NCI-H69 (cell line): ENCODE measurements at regions not wholly inside any gene's neighbourhood (a gene's known extent, or its start where the extent isn't known, plus 50 kb on each side); places are given as distances from the start of the nearest gene placed in this dataset.
"Not testable (repeated sequence)": the region's sequence is repeated elsewhere in the genome, so short reads cannot be mapped to it uniquely, and the experiment has no call there.

Experiments
- DNase-seq: peaks from one replicate; lab custom pipeline; 2025; lab: John Stamatoyannopoulos, UW

GRCh38 chr14:53395267-53395666, 242.1 kb upstream of the DDHD1 start:
- not testable (repeated sequence) for DNase-seq

DNA sequence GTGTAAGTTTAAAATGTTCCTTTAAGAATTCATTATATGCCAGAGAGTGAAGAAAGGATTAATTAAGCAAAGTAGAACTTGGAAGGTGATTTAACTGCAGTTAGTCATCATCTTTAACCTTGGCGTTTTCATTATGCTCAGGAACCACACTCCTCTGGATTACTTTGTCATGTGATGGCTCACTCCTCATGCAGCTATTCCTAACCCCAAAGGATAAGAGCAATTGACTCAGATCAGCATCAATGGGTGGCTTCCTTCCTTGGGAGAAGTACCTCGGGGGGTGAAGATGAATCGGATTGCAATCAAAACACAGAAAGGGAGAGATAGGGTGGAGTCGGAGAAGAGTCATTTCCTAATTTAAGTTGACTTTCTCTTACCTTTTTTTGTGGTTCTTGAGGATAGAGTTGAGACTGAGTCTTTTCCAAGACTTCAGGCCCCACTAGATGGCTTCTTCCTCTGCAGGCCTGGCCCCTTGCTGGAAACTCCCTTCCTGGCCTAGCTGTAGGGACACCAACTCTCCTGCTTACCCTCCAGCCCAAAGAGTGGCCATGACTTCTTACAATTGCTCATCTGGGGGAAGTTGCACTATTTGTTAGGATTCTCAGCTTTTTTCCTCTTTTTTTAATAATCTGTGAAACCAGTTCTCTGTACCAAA, 238.6 kb upstream of the DDHD1 start:
- DNase-seq, result no peak

DNA sequence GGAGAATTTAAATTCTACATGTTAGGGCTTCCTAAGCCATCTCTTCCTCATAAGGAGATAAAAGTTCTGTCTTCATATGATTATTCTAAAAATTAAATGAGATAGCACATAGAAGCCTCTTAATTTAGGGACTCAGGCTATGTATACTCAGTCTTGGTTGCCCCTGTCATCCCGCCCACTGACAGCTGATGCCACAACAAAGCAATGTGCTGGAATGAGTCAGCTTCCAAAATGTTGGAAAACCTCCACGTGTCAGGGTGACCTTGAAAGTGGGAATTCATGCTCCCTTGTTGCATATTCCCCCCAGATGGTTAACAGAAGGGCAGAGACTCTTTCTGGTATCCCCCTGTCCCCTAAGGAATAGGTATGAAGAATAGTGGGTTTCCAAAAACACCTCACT, 238.0 kb upstream of the DDHD1 start:
- DNase-seq, result no peak

GRCh38 chr14:53390008-53390407, 236.9 kb upstream of the DDHD1 start:
- no peak for DNase-seq

DNA sequence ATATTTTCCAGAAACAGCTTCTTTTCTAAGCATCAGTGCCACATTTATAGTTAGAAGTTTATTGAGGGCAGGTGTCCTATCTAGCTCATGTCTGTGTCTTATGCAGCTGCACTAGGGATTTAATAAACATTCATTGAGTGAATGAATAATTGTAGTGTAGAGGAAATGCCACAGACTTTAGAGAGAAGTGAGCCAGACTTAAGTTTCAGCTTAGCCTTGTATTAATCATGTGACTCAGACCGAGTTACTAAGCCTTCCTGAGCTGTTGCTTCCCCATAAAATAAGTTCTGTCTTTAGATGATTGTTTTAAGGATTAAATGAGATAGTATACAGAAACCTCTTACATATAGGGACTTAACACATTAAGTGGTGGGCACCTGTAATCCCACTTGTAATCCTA, 236.1 kb upstream of the DDHD1 start:
- DNase-seq, result no peak

GRCh38 chr14:53386362-53386761, 233.2 kb upstream of the DDHD1 start:
- no peak for DNase-seq

DNA sequence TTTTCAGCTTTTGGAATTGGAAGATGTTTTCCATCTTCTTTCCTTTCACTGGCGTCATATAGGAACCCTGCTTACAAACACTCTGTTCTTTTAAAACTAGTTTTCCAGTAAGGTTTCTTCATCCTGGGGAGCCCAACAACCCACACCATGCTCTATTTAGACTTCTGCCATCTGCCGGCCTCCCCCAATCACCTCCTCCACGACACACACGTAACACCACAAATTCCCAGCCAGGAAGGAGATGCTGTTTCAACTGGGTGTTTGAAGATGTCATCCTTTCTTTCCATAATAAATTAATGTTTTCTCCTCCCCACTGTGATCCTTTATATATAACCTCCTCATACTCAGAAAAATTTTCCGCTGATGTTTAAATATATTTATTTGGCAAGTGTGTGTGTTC, 231.4 kb upstream of the DDHD1 start:
- DNase-seq, result no peak

- no peak for DNase-seq
Measured at GRCh38 chr14:53384073-53384472, 230.9 kb upstream of the DDHD1 start.

DNA sequence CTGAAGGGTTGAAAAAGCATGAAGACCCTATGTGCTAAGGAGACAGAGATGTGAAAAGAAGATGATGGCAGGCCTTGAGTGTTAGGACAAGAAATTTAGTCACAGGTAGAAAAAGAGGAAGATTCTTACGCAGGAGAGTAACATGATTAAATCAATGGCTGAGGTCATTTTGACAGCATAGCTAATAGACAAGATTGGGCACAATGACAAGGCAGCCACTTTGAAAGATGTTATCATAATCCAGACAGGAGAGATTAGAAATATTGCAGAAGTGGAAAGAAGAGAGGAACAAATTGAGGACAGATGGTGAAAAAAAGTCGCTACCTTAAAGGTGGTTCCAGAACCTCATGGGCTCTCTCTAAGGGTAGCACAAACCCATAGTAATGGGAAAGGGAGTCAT, 228.8 kb upstream of the DDHD1 start:
- DNase-seq, result no peak

DNA sequence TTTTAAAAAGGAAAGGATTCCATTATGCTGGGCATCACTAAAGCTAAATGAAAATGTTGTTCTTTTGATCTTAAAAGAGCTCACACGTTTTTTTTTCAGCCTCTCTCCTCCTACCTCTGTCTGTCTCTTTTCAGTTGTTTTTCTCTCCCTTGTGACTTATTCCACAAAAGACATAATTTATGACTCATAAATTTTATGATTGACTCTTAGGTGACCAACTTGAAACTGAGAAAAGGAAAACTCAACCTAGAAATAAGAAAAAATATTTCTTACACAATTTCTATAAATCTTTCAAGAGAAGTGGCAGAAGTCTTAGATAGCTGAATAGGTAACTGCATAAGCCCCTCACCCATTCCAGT, 227.7 kb upstream of the DDHD1 start:
- DNase-seq, result no peak

GRCh38 chr14:53380052-53380866, 227.1 kb upstream of the DDHD1 start:
- DNase-seq, result no peak

DNA sequence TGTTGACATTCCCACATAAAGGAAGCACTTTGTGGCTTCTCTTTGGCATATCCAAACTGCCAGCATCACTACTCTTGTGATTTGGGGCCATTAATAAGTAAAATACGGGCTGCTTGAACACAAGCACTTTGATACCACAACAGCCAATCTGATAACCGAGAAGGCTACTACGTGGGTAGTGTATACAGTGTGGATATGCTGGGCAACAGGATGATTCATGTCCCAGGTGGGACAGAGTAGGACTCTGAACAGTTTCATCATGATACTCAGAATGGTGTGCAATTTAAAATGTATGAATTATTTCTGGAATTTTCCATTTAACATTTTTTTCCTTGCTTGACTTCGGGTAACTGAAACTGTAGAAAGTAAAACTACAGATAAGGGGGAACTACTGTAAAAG, 225.0 kb upstream of the DDHD1 start:
- no peak for DNase-seq

GRCh38 chr14:53376064-53376463, 222.9 kb upstream of the DDHD1 start:
- no peak for DNase-seq

DNA sequence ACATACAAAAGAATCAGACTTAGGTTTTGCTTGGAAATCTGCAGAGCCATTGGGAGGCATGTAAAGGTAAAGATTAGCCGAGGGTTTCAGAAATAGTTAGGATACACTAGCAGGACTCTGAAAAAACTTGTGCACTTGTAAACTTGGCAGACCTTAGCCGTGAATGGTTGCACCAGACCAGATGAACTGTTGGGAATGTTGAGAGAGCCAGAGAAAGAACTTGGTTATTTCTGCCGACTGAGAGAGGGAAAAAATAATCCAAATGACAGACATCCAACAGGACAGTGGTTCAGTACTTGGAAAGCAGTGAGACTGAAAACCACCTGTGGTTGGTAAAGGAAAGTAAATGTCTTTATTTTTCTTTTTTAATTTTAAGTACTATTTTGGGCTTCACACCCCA, 222.5 kb upstream of the DDHD1 start:
- no peak for DNase-seq

DNA sequence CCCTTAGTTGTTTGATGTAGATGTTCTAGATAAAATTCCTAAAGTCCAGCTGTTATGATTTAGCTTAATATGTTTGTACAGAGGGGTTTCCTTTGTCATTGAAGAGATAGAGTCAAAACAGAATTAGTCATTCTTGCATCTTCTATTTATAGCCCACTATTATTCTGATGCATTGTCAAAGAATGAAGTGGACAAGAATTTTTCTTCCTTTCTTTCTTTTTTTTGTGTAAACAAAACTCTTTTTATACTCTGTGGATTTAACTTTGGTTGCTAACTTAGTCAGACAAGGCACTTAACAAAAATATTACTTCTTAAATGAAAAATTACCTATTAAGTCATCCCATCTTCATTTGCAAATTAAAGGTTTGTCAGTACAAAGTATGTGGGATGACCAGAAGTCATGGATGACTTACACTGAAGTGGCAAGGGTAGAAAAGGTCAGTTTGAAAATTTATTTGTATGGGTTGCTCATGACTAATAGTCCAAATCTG, 215.6 kb upstream of the DDHD1 start:
- DNase-seq, result no peak

GRCh38 chr14:53368066-53368465, 214.9 kb upstream of the DDHD1 start:
- no peak for DNase-seq

DNA sequence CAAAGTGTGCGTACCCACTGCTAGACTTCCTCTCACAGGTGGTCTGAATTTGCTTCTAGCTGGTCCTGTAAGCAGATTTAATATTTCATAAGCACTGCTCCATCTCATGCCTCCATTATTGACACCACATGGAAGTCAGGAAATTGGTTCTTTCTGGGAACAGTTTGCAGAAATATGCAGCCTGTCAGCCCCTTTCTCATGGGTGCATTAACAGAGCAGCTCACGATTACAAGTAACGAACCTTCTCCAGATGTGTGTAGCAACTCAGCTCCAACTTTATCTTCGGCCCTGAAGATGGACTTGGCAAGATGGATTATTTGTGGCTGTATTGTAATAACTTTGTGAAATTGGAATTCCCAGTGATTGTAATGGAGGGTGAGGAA, 214.5 kb upstream of the DDHD1 start:
- no peak for DNase-seq

- no peak for DNase-seq
Measured at GRCh38 chr14:53365486-53366130, 212.5 kb upstream of the DDHD1 start.

GRCh38 chr14:53362916-53363315, 209.8 kb upstream of the DDHD1 start:
- not testable (repeated sequence) for DNase-seq

DNA sequence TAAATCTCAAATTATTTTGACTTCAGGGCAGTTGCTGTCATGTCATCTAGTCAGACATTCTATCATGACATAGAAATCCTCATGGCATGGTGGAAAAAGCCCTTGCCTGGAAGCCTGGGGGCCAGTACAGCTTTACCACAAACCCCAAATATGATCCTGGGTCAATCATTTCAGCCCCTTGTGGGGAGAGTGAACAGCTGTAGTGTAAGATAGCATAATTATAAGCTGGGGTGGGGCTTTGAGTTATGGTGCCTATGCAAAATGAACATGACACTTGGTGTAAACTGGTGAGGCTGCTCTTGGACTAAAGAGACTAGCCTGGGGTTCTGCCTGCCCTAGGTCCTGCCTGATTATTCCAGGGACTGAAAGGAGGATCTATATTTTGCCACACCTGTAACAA, 207.7 kb upstream of the DDHD1 start:
- no peak for DNase-seq

DNA sequence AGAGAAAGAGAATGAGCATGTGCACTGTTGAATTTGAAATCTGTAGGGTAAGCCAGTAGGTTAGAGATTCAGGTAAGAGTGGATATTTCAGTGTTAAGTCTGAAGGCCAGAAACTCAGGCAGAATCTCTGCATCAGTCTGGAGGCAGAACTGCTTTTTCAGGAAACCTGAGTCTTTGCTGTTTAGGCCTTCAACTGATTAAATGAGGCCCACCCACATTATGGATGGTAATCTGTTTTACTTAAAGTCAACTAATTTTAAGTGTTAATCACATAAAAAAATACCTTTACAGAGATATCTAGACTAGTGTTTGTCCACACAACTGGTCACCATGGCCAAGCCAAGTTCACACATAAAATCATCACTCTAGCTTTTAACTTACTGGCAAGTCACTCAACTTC, 205.0 kb upstream of the DDHD1 start:
- DNase-seq, result no peak

DNA sequence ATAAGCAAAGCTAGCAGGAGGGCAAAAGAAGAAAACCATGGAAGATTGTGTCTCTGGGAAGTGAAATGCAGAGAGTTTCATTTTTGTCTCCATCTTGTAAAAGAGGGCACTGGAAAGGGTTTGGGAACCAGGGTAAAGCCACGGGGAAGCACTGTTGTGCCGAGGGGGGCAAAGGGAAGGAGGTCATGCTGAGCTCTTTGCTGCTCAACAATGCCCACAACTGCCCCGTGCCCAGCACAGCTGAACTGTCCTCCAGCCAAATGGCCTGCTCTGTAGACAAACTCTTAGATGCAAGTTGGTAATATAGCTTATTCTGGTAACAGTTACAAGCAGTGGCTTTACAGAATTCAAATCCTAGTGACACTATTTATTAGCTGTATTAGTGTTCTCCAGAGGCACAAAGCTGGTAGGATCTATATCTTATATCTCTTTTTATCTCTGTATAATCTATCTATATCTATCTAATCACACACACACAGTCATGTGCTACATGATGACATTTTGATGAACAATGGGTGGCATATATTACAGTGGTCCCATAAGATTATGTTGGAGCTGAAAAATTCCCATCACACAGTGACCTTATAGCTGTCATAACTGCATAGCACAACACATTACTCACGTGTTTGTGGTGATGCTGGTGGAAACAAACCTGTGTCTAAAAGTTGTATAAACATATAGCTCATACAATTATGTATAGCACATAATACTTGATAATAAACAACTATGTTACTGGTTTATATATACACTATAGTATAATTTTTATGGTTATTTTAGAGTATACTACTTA, 203.4 kb upstream of the DDHD1 start:
- DNase-seq, result no peak
